Spleen (tissue), 11 donors: ENCODE measurements at regions not wholly inside any gene's neighbourhood (a gene's known extent, or its start where the extent isn't known, plus 50 kb on each side); places are given as distances from the start of the nearest gene placed in this dataset.

Experiments used
- DNase-seq: peaks from one replicate; pipeline ENCODE4 v3.0.0-alpha.2; 2020
- H3K27ac ChIP-seq, 8 donors: fragments of 200-600 bp; sonication (generic) in 7 of 8; 1 replicate in 4 of 8; 2 replicates in 4 of 8; pipeline versions ENCODE4 v1.5.0 to v1.8.0; 2016 to 2021; ENCODE audit warnings: inconsistent platforms in 4 of 8, mild to moderate bottlenecking in 4 of 8, moderate library complexity in 1 of 8
- H3K27me3 ChIP-seq, 7 donors: fragments of 200-600 bp; sonication (generic) in 6 of 7; replicated peaks in 1 of 7; 1 replicate in 4 of 7; 2 replicates in 3 of 7; pipeline versions ENCODE4 v1.5.0 to v1.8.0; 2016 to 2021; ENCODE audit warnings: inconsistent platforms in 3 of 7, mild to moderate bottlenecking in 1 of 7
- H3K36me3 ChIP-seq, 6 donors: fragments of 200-600 bp; sonication (generic) in 5 of 6; 1 replicate in 4 of 6; 2 replicates in 2 of 6; pipeline versions ENCODE4 v1.5.0 to v1.8.0; 2016 to 2021; ENCODE audit warnings: inconsistent platforms in 2 of 6
- H3K4me1 ChIP-seq, 6 donors: fragments of 200-600 bp; sonication (generic) in 5 of 6; 1 replicate in 3 of 6; 2 replicates in 3 of 6; pipeline versions ENCODE4 v1.5.0 to v1.8.0; 2016 to 2021; ENCODE audit warnings: inconsistent platforms in 3 of 6
- H3K4me3 ChIP-seq, 8 donors: fragments of 200-600 bp; sonication (generic) in 7 of 8; 1 replicate in 4 of 8; 2 replicates in 4 of 8; pipeline versions ENCODE4 v1.5.0 to v1.8.0; 2016 to 2021; ENCODE audit warnings: inconsistent platforms in 4 of 8, mild to moderate bottlenecking in 4 of 8, moderate library complexity in 2 of 8
- H3K9me3 ChIP-seq, 8 donors: fragments of 200-600 bp; sonication (generic) in 7 of 8; 1 replicate in 4 of 8; 2 replicates in 4 of 8; pipeline versions ENCODE4 v1.5.0 to v1.8.0; 2016 to 2021; ENCODE audit warnings: inconsistent platforms in 4 of 8
- CTCF ChIP-seq, 11 experiments: fragments of 200-600 bp in 7 of 11; fragments of 450-650 bp in 4 of 11; sonication (generic) in 4 of 11; IDR thresholded peaks in 8 of 11; conservative IDR thresholded peaks in 3 of 11; 1 replicate in 7 of 11; 2 replicates in 4 of 11; pipeline versions ENCODE4 v1.4.0 to v1.8.0; 2016 to 2021; ENCODE audit warnings: antibody characterized with exemption in 11 of 11, inconsistent platforms in 4 of 11, mild to moderate bottlenecking in 1 of 11
- POLR2A ChIP-seq, 3 donors: fragments of 450-650 bp; IDR thresholded peaks; one replicate each; pipeline ENCODE4 v1.5.1; 2017; ENCODE audit warnings: antibody characterized with exemption in 3 of 3, mild to moderate bottlenecking in 1 of 3
- POLR2AphosphoS5 ChIP-seq, 3 donors: sonication (generic); formaldehyde crosslinking; IDR thresholded peaks; one replicate each; pipeline ENCODE4 v1.5.1; 2017; ENCODE audit warnings: antibody characterized with exemption in 3 of 3
- WGBS, 5 donors: extraction: QIAGEN DNeasy Blood & Tissue Kit in 3 of 5; methylation state at CpG; one replicate each; pipeline versions ENCODE4 v1.1.5 to v1.1.7; 2013 to 2018; 5-methylcytosine and 5-hydroxymethylcytosine counted together
- intact Hi-C: fragments of 100-400 bp; cut with DNase I; formaldehyde crosslinking; loops from one replicate; pipeline ENCODE4 v1.15.0; 2023; ENCODE audit warnings: low total_unique reads
- donor health status: healthy with polysubstance abuse.
- donor health status: DM: no; HTN: no; CAD: no; lungs with moderate emphysema.
- donor health status: DM: no; HTN: no; CAD: no.
- donor health status: Bipolar disorder and iron deficiency.
- donor health status: healthy.
- donor health status: DM: no; HTN: no; CAD: no.
- donor health status: DM: yes; HTN: yes; CAD: no.

DNA sequence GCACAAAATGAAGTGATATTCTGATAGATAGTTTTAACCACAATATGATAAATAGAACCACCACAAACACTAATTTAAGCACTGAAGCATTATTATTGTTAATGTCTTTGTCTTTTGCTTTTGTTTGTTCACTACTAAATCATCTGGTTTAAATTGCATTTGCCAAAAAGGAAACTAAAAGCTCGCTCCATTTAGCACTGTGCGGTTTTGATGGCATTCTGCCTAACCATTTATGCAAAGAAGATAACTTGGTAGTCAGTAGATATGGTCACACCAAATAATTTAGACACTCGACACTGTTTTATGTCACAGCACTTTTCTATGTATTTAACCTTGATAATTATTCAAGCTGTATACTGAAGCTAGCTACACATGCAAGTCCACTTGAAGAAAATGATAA is 849.8 kb upstream of the CDH6 start:
- H3K4me3 ChIP-seq: no peak overlapping the region
- no peaks in the 10 kb centered on the region for H3K36me3 ChIP-seq
- H3K27ac ChIP-seq: no peak overlapping the region
- no peak for DNase-seq
- H3K27me3 ChIP-seq: no peaks in the 10 kb centered on the region
- TF ChIP-seq CTCF (IDR thresholded peaks at IDR 0.05 in 8 of 11, conservative IDR thresholded peaks at IDR 0.05 in 3 of 11): no peak
- no peak for TF ChIP-seq POLR2A (IDR thresholded peaks at IDR 0.05)
- TF ChIP-seq POLR2AphosphoS5 (IDR thresholded peaks at IDR 0.05): no peak
- 68 to 91% (median 73%) methylated on average over 3 of the region's 3 CpGs for WGBS, 5 donors
- peaks cover 0 to 19% (median 6%) of the 10 kb centered on the region in 8 donors for H3K9me3 ChIP-seq
- intact Hi-C loops: no loop called here
- H3K4me1 ChIP-seq: no peaks in the 10 kb centered on the region

DNA sequence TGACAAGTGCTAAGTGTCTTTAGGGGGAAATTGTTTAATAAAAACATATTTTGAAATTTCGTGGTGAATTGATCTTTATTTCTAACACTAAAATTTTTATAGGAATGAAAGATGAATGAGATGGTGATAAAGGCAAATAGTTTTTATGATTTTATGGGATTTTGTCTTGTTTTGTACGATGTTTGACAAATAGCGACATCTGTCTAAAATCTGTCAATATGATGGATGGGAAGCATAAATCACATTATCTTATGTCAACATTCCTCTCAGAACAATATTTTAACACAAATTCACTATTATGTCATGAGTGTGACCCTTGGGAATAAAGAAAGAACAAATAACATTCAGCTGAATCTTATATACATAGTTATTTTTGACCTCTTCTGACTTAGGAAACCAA is 852.0 kb upstream of the CDH6 start:
- no peak overlapping the region for H3K27ac ChIP-seq

DNA sequence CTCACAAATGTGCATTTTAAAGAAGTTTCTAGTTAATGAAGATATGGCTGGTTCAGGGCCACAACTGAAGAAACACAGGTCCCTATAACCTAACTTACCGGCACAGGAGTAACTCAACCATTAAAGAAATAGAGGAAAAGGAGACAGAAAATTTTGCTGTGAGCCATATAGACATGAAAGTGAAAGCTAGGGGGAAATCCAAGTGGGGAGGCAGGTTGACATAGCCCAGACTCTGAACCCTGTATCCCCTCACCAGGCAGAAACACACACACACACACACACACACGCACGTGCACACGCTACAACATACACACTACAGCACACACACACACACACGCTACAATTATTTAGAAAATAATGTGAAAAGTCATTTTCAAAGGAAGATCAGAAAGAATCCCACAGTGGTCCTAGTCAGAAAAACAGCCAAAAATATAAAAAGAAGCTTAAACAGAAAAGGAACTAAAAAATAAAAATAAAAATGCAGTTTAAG is 856.4 kb upstream of the CDH6 start:
- intact Hi-C loops: no loop called here
- TF ChIP-seq POLR2A (IDR thresholded peaks at IDR 0.05) (no peak), POLR2AphosphoS5 (IDR thresholded peaks at IDR 0.05) (no peak), CTCF (IDR thresholded peaks at IDR 0.05 in 8 of 11, conservative IDR thresholded peaks at IDR 0.05 in 3 of 11) (no peak)
- Histone ChIP-seq H3K9me3 (peaks cover 0 to 9% (median 6%) of the 10 kb centered on the region in 8 donors), H3K36me3 (no peaks in the 10 kb centered on the region), H3K4me3 (no peak overlapping the region), H3K27ac (no peak overlapping the region), H3K27me3 (no peaks in the 10 kb centered on the region), H3K4me1 (no peaks in the 10 kb centered on the region)
- WGBS, 5 donors: 84 to 93% (median 89%) methylated on average over 5 of the region's 5 CpGs
- DNase-seq: no peak

More for the DNA sequence above, 852.0 kb upstream of the CDH6 start:
- Histone ChIP-seq H3K27me3 (no peaks in the 10 kb centered on the region), H3K36me3 (no peaks in the 10 kb centered on the region), H3K4me1 (no peaks in the 10 kb centered on the region), H3K4me3 (no peak overlapping the region), H3K9me3 (peaks cover 0 to 19% (median 6%) of the 10 kb centered on the region in 8 donors)
- 64 to 79% (median 75%) methylated on average over 3 of the region's 3 CpGs for WGBS, 5 donors
- intact Hi-C loops: no loop called here
- DNase-seq: no peak
- TF ChIP-seq CTCF (IDR thresholded peaks at IDR 0.05 in 8 of 11, conservative IDR thresholded peaks at IDR 0.05 in 3 of 11): no peak
- no peak for TF ChIP-seq POLR2A (IDR thresholded peaks at IDR 0.05)
- no peak for TF ChIP-seq POLR2AphosphoS5 (IDR thresholded peaks at IDR 0.05)

- WGBS, 5 donors: 84 to 96% (median 92%) methylated on average over 2 of the region's 2 CpGs
These were observed 862.0 kb upstream of the CDH6 start for GRCh38 chr5:30331534-30331933.

More at GRCh38 chr5:30331534-30331933, 862.0 kb upstream of the CDH6 start:
- TF ChIP-seq CTCF (IDR thresholded peaks at IDR 0.05 in 8 of 11, conservative IDR thresholded peaks at IDR 0.05 in 3 of 11) (no peak), POLR2A (IDR thresholded peaks at IDR 0.05) (no peak), POLR2AphosphoS5 (IDR thresholded peaks at IDR 0.05) (no peak)
- Histone ChIP-seq H3K4me1 (no peaks in the 10 kb centered on the region), H3K27me3 (no peaks in the 10 kb centered on the region), H3K4me3 (no peak overlapping the region), H3K36me3 (no peaks in the 10 kb centered on the region), H3K9me3 (peaks cover 0 to 6% (median 4%) of the 10 kb centered on the region in 8 donors), H3K27ac (no peak overlapping the region)
- DNase-seq: no peak
- intact Hi-C loops: no loop called here
